GM12873 (cell line): ENCODE measurements at regions not wholly inside any gene's neighbourhood (a gene's known extent, or its start where the extent isn't known, plus 50 kb on each side); places are given as distances from the start of the nearest gene placed in this dataset.

Source experiments
- TF ChIP-seq, protein P1 (sequence below): IDR thresholded peaks from 2 replicates; pipeline ENCODE4 v1.5.1; 2012; ENCODE audit warnings: low read depth, mild to moderate bottlenecking, moderate library complexity, low read length, control low read depth; ENCODE audit not compliant: insufficient read depth; ENCODE audit errors: missing control alignments

DNA sequence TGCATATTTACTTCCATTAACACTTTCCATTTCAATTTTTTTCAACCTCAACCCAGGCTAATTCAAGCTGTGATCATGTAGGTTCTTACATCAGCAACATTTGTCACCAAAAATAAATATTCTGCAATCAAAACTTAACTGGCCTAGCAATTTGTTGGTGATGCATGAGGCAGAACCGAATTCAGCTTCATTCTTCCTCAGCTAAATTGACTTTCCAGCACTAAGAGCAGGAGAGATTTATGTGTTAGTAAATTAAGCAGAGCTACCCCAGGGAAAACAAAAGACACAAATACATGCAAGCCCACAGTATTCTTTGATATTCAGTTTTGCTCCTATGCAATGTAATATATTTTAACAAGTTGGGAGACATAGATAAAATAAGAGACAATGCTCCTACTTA, 208.7 kb upstream of the NDST3 start:
- TF ChIP-seq, protein P1, sequence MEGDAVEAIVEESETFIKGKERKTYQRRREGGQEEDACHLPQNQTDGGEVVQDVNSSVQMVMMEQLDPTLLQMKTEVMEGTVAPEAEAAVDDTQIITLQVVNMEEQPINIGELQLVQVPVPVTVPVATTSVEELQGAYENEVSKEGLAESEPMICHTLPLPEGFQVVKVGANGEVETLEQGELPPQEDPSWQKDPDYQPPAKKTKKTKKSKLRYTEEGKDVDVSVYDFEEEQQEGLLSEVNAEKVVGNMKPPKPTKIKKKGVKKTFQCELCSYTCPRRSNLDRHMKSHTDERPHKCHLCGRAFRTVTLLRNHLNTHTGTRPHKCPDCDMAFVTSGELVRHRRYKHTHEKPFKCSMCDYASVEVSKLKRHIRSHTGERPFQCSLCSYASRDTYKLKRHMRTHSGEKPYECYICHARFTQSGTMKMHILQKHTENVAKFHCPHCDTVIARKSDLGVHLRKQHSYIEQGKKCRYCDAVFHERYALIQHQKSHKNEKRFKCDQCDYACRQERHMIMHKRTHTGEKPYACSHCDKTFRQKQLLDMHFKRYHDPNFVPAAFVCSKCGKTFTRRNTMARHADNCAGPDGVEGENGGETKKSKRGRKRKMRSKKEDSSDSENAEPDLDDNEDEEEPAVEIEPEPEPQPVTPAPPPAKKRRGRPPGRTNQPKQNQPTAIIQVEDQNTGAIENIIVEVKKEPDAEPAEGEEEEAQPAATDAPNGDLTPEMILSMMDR, result no peak

DNA sequence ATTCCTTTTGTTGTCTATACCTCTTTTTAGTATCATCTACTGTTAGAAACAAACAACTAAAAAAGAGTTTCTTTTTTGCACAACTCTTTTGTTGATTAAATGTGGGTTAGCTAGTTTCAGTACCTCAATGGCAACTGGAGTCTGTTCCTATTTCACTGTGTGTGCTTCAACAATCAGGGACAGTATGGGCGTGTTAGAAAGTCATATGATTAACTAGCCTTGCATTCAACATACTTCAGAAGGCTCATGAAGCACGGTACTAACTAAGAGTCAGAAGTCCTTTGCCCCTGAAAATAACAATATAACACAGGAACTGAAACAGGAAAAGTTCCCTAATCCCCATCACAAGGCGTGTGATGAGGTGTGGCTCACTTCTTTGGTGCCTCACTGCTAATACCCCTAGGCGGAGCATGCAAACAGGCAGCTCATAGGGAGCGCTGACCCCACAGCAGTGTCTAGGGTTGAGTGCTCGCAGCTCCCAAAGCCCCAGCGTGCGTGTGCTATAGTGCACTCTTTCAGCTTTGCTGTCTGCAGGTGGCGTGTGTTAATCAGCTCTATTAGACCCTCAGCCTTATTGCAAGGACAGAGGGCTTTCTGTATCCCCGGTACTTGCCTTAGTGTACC, 203.1 kb upstream of the NDST3 start:
- TF ChIP-seq, protein P1, result no peak

- TF ChIP-seq, protein P1, result no peak
These were observed 198.7 kb upstream of the NDST3 start for GRCh38 chr4:117835566-117835965.

DNA sequence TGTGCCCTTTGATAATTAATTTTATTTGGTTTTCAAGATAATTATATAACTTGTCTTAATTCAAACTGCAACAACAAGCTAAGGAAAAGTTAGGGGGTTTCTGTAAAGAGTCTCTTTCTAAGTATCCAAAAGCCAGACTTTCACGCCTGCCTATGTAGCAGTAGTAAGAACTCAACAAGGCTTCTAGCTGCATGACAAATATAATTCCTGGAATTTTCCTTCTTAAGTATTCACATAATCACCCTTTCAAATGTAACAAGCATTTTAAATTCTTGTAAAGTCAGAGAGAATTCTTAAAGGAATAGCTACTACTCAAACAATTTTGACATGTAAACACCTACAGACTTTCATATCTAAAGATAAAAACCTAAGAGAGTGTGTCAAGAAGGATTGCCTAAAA, 189.7 kb upstream of the NDST3 start:
- TF ChIP-seq, protein P1, result no peak

DNA sequence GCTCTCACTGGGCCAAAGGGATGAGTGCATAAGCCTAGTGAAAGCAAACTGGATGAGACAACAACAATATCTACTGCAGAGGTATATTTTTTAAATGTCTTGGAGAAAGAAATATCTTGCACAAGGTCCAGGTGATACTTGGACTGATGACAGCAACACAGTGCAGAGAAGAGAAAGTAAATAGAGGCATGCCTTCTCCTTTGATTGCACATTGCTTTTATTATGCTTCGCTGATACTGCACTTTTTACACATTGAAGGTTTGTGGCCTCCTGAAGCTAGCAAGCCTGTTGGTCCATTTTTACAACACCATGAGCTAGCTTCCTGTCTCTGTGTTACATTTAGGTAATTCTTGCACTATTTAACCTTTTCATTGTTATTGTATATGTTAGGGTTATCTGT, 189.0 kb upstream of the NDST3 start:
- TF ChIP-seq, protein P1, result no peak

GRCh38 chr4:117847849-117848248, 186.4 kb upstream of the NDST3 start:
- TF ChIP-seq, protein P1, result no peak

GRCh38 chr4:117868201-117868600, 166.1 kb upstream of the NDST3 start:
- TF ChIP-seq, protein P1, result no peak
